ENCODE measurements at regions not wholly inside any gene's neighbourhood (a gene's known extent, or its start where the extent isn't known, plus 50 kb on each side); places are given as distances from the start of the nearest gene placed in this dataset.

DNA sequence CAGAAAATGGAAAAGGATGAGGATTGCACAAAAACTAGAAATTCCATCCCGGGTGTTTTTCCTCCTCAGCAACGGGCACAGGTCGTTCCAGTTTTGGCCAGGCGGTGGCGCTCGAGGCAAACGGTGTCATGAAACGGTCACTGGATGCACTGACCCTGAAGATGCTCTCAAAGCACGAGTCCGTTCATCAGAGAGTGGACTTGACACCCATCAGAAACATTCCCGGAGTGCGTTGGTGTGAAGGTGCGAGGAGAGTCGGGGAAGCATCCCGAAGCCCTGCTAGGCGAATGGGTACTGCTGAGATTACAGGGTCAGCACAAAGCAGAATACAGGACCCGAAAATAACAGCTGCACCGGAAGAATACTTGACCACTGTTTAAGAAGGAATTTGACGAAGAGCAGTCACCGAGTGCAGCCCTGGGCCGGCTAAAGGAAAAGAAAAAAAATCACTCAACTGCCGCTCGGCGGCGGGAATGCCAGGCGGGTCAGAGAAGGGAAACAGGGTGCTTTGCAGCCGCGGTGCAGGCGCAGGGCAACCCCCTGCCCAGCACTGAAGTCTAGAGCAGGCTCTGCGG is 71.7 kb upstream of the ETS2 start (continued):
- TF ChIP-seq MXI1 (IDR thresholded peaks at IDR 0.05; ENCODE audit: low read depth, low read length), result no peak
- TF ChIP-seq ETV5 (CRISPR knock-in tag; IDR thresholded peaks at IDR 0.05; ENCODE audit: low read depth), result no peak
- TF ChIP-seq CHD4 (IDR thresholded peaks at IDR 0.05; ENCODE audit: insufficient read depth, insufficient replicate concordance, low read depth, low read length, poor library complexity, severe bottlenecking), result no peak
- TF ChIP-seq SMAD4 (CRISPR knock-in tag; conservative IDR thresholded peaks at IDR 0.05), result no peak
- TF ChIP-seq PHB (CRISPR knock-in tag; IDR thresholded peaks at IDR 0.05), result no peak
- TF ChIP-seq THAP12 (CRISPR knock-in tag; IDR thresholded peaks at IDR 0.05), result no peak
- no peak for TF ChIP-seq RREB1 (CRISPR knock-in tag; IDR thresholded peaks at IDR 0.05)
- TF ChIP-seq EZH2 (IDR thresholded peaks at IDR 0.05; ENCODE audit: borderline replicate concordance, low read depth, low read length), result no peak
- no peak for TF ChIP-seq ZNF133 (CRISPR knock-in tag; IDR thresholded peaks at IDR 0.05)
- TF ChIP-seq NBN (IDR thresholded peaks at IDR 0.05; ENCODE audit: low read depth), result no peak
- no peak for TF ChIP-seq KLF10 (CRISPR knock-in tag; IDR thresholded peaks at IDR 0.05)
- TF ChIP-seq, protein P1, sequence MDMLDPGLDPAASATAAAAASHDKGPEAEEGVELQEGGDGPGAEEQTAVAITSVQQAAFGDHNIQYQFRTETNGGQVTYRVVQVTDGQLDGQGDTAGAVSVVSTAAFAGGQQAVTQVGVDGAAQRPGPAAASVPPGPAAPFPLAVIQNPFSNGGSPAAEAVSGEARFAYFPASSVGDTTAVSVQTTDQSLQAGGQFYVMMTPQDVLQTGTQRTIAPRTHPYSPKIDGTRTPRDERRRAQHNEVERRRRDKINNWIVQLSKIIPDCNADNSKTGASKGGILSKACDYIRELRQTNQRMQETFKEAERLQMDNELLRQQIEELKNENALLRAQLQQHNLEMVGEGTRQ (CRISPR knock-in tag; IDR thresholded peaks at IDR 0.05), result no peak
- TF ChIP-seq CREB3 (tag; conservative IDR thresholded peaks at IDR 0.05; ENCODE audit: low read depth), result no peak
- no peak for TF ChIP-seq THRB (CRISPR knock-in tag; conservative IDR thresholded peaks at IDR 0.05)
- no peak for TF ChIP-seq ZNF444 (CRISPR knock-in tag; IDR thresholded peaks at IDR 0.05)
- 0 out of 2 replicates have a peak, but pooled peaks have one; percentile 53 for TF ChIP-seq CC2D1A (IDR thresholded peaks at IDR 0.05)
